ENCODE measurements at regions not wholly inside any gene's neighbourhood (a gene's known extent, or its start where the extent isn't known, plus 50 kb on each side); places are given as distances from the start of the nearest gene placed in this dataset.

GRCh38 chr15:85976102-85976501, 103.6 kb upstream of the AGBL1 start:
- no peak for DNase-seq (ENCODE audit: low read depth in 3 of 3, low spot score in 1 of 3)

GRCh38 chr15:85976986-85977385, 102.7 kb upstream of the AGBL1 start:
- no peak for DNase-seq (ENCODE audit: low read depth in 3 of 3, low spot score in 1 of 3)

- no peak for DNase-seq (ENCODE audit: low read depth in 3 of 3, low spot score in 1 of 3)
Observed at GRCh38 chr15:85977586-85977985, 102.1 kb upstream of the AGBL1 start.

GRCh38 chr15:85979929-85980328, 99.7 kb upstream of the AGBL1 start:
- no peak for DNase-seq (ENCODE audit: low read depth in 3 of 3, low spot score in 1 of 3)

GRCh38 chr15:85980946-85981345, 98.7 kb upstream of the AGBL1 start:
- no peak for DNase-seq (ENCODE audit: low read depth in 3 of 3, low spot score in 1 of 3)

- DNase-seq (ENCODE audit: low read depth in 3 of 3, low spot score in 1 of 3) = no peak
Observed at GRCh38 chr15:85984241-85984640, 95.4 kb upstream of the AGBL1 start.

GRCh38 chr15:85986116-85986515, 93.6 kb upstream of the AGBL1 start:
- DNase-seq (ENCODE audit: low read depth in 3 of 3, low spot score in 1 of 3) = no peak

- DNase-seq (ENCODE audit: low read depth in 3 of 3, low spot score in 1 of 3) = no peak
Observed at GRCh38 chr15:85986741-85987140, 92.9 kb upstream of the AGBL1 start.

- no peak for DNase-seq (ENCODE audit: low read depth in 3 of 3, low spot score in 1 of 3)
Observed at GRCh38 chr15:85988741-85989140, 90.9 kb upstream of the AGBL1 start.

- DNase-seq (ENCODE audit: low read depth in 3 of 3, low spot score in 1 of 3) = no peak
Observed at GRCh38 chr15:85992224-85992623, 87.4 kb upstream of the AGBL1 start.

GRCh38 chr15:85993116-85993515, 86.6 kb upstream of the AGBL1 start:
- no peak for DNase-seq (ENCODE audit: low read depth in 3 of 3, low spot score in 1 of 3)

GRCh38 chr15:85997618-85998017, 82.1 kb upstream of the AGBL1 start:
- no peak for DNase-seq (ENCODE audit: low read depth in 3 of 3, low spot score in 1 of 3)

- DNase-seq (ENCODE audit: low read depth in 3 of 3, low spot score in 1 of 3) = no peak
Observed at GRCh38 chr15:85999658-86000057, 80.0 kb upstream of the AGBL1 start.

GRCh38 chr15:86001200-86001599, 78.5 kb upstream of the AGBL1 start:
- no peak for DNase-seq (ENCODE audit: low read depth in 3 of 3, low spot score in 1 of 3)

- DNase-seq (ENCODE audit: low read depth in 3 of 3, low spot score in 1 of 3) = no peak
Observed at GRCh38 chr15:86002444-86002843, 77.2 kb upstream of the AGBL1 start.

- no peak for DNase-seq (ENCODE audit: low read depth in 3 of 3, low spot score in 1 of 3)
Observed at GRCh38 chr15:86004061-86004460, 75.6 kb upstream of the AGBL1 start.

- DNase-seq (ENCODE audit: low read depth in 3 of 3, low spot score in 1 of 3) = no peak
Observed at GRCh38 chr15:86006546-86006945, 73.1 kb upstream of the AGBL1 start.

- DNase-seq (ENCODE audit: low read depth in 3 of 3, low spot score in 1 of 3) = no peak
Observed at GRCh38 chr15:86009727-86010126, 69.9 kb upstream of the AGBL1 start.

GRCh38 chr15:86010398-86010797, 69.3 kb upstream of the AGBL1 start:
- DNase-seq (ENCODE audit: low read depth in 3 of 3, low spot score in 1 of 3) = no peak

GRCh38 chr15:86010891-86011290, 68.8 kb upstream of the AGBL1 start:
- DNase-seq (ENCODE audit: low read depth in 3 of 3, low spot score in 1 of 3) = no peak

GRCh38 chr15:86014016-86014415, 65.7 kb upstream of the AGBL1 start:
- DNase-seq (ENCODE audit: low read depth in 3 of 3, low spot score in 1 of 3) = no peak

GRCh38 chr15:86016750-86017149, 62.9 kb upstream of the AGBL1 start:
- no peak for DNase-seq (ENCODE audit: low read depth in 3 of 3, low spot score in 1 of 3)

- no peak for DNase-seq (ENCODE audit: low read depth in 3 of 3, low spot score in 1 of 3)
Observed at GRCh38 chr15:86018679-86019078, 61.0 kb upstream of the AGBL1 start.

Data from stimulated activated CD4-positive, alpha-beta T cell treated with anti-CD3 and anti-CD28 coated beads, TNF-alpha, amount 100 ng/mL, for 1 hour (primary cell).